ENCODE measurements at regions not wholly inside any gene's neighbourhood (a gene's known extent, or its start where the extent isn't known, plus 50 kb on each side); places are given as distances from the start of the nearest gene placed in this dataset.

GRCh38 chr2:16260041-16260830, 319.9 kb downstream of the MYCN start:
- DNase-seq (ENCODE audit: low read depth, low spot score), result no peak

DNA sequence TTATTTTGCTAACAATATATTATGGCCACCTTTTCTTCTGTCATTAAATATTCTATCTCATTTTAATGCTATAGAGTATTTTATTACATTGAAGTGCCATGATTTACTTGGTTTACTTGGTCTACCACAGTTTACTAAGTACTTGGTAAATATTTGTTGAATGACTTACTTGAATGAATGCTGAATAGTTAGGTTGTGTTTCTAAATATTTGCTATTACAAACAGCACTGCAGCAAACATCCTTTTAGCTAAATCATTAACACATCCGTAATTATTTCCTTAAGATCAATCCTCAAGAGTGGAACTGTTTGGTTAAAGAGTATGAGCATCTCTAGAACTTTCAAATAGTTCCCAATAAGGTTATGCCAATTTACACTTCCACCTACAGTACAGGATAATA, 318.7 kb downstream of the MYCN start:
- DNase-seq (ENCODE audit: low read depth, low spot score), result no peak

GRCh38 chr2:16258350-16258749, 318.0 kb downstream of the MYCN start:
- no peak for DNase-seq (ENCODE audit: low read depth, low spot score)

DNA sequence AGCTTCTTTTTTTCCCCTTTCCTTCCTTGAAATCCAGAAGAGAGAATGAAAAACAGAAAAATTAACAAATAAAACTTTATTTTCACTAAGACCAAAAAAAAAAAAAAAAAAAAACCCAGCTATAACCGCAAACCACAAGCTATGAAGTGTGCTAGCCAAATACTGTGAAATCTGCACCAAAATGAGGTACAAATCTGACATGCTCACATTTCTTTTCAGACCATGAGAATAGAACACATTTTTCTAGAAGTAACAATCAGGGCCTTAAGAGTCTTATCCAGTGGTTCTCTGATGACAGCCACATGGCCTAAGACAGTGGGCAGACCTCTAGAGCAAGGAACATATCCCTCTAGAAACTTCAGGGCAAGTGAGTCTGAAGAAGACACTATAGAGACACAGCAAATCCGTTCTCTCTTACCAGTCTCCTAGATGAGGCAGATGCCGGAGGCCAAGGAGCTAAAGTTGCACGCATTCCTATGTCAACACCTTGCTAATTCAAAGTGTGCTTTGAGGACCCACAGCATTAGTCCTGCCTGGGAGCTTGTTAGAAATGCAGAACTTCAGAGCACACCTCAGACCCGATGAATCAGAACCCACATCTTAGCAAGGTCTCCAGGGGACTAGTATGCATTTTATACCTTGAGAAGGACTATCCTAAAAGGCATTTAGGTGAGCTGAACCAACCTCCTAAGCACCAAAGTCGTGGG, 317.1 kb downstream of the MYCN start:
- DNase-seq (ENCODE audit: low read depth, low spot score), result no peak

DNA sequence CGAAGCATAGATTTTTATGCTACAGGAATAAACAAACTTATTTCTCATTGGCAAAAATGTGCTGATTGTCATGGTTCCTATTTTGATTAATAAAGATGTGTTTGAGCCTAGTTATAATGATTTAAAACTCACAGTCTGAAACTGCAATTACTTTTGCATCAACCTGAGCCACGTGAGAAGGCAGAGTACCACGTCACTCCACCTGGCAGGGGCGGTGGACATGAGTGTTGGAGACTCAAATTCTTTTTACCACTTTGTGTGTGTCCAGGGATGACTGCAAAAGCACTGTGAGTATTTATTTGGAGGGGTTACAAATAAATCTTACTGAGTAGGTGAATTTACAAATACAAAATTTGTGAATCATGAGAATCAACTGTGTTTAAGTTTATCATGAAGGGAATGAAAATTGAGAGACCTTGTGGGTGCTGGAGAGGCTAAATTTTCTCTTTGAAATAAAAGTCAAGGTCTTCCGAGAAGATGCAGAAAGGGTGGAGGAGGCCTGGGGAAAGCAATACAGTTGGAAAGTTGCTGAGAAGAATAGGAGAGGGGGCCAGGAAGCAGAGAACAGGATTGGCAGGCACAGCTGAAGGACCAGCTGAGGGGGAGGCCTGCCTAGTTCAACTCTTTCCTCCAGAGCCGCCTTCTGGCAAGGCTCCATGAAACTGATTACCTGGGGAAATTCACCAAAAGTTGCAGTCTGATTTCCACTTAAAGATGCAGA, 316.4 kb downstream of the MYCN start:
- no peak for DNase-seq (ENCODE audit: low read depth, low spot score)

- no peak for DNase-seq (ENCODE audit: low read depth, low spot score)
Observed at GRCh38 chr2:16255120-16255519, 314.8 kb downstream of the MYCN start.

- DNase-seq (ENCODE audit: low read depth, low spot score), result no peak
Observed at GRCh38 chr2:16254356-16254965, 314.1 kb downstream of the MYCN start.

- no peak for DNase-seq (ENCODE audit: low read depth, low spot score)
Observed at GRCh38 chr2:16253291-16253690, 312.9 kb downstream of the MYCN start.

- no peak for DNase-seq (ENCODE audit: low read depth, low spot score)
Observed at GRCh38 chr2:16252891-16253290, 312.5 kb downstream of the MYCN start.

DNA sequence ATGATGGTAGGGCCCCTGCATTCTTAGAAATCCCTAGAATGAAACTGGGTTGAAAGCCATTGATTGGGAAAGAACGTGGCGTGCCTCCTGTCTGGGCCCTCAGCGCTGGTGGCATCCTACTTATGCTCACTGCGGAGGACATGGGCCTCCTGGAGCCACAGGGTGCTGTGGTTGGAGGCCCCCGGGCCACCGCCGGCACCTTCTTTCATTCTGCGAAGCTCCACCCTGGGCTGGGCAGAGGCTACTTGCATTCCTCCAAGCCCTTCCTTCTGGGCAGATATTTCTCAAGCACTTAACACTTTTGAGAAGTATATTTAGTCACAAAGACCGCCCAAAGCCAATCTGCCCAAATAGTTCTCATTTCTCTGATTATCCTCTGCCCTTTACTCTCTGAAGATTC, 311.9 kb downstream of the MYCN start:
- DNase-seq (ENCODE audit: low read depth, low spot score), result no peak

DNA sequence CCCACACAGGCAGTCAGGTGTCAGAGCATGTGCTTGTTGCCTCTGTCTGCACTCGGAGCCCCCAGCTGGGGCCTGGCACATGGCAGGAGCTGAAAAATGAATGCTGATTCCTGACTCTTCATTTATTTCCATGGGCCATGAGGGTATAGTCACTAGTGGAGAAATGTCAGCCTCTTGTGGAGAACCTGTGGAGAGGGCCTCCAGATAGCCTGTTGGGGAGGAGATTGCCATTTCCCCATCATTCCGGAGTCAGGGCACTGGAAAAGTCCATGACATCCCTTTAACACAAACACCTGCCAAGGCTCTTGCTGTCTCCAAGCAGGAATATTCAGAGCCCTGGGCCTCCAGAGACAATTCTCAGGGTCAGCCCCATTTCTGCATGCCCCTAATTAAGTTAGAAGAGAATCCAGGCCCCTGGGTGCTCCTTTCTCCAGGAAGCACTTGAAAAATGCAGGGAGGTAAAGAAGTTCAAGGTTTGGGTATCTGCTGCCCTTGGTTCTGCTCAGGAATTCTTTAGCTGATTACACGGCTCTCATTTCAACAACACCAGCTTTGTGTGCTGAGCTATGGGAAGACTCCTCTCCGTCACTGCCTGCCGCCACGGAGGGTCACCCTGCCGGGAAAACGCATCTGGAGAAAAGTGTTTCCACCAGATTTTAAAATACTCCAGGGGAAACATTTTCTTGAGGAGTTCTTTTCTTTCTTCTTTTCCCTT, 311.3 kb downstream of the MYCN start:
- DNase-seq (ENCODE audit: low read depth, low spot score), result no peak

DNA sequence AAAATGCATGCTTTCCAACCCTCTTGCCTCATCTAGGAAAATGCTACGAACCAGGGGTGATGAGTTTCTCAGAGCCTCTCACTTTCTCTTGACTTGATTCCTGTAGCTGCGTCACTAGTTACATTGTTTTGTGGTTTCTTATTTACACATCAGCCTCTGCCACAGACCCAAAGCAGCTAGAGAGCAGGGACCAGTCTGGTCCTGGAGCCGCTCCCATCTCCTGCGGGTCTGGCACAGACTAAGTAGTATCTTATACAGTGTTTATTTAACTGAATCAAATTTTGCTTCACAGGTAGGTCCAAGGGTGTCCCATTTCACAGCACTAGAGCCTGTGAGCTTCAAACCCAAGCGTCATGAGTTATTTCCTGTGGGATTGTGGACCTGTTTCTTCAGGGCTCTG, 310.5 kb downstream of the MYCN start:
- no peak for DNase-seq (ENCODE audit: low read depth, low spot score)

DNA sequence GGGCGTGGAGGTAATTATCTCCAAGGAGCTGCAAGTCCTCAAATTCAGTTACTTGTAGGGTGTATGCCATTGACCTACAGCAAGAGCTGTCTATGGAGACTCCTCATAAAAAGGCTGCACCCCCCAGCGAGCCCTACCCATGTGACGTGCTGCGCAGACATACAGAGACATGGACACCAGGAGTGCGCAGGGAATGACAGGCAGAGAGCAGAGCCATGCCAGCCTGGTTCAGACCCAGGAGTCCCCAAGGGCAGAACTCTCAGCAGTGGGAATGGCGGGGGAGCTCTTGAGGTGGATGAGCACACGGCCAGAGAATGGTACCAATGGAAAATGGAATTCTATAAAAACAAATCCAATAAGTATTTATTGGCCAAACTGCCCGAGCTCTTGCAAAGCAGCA, 310.1 kb downstream of the MYCN start:
- DNase-seq (ENCODE audit: low read depth, low spot score), result no peak

- no peak for DNase-seq (ENCODE audit: low read depth, low spot score)
Observed at GRCh38 chr2:16250056-16250425, 309.7 kb downstream of the MYCN start.

DNA sequence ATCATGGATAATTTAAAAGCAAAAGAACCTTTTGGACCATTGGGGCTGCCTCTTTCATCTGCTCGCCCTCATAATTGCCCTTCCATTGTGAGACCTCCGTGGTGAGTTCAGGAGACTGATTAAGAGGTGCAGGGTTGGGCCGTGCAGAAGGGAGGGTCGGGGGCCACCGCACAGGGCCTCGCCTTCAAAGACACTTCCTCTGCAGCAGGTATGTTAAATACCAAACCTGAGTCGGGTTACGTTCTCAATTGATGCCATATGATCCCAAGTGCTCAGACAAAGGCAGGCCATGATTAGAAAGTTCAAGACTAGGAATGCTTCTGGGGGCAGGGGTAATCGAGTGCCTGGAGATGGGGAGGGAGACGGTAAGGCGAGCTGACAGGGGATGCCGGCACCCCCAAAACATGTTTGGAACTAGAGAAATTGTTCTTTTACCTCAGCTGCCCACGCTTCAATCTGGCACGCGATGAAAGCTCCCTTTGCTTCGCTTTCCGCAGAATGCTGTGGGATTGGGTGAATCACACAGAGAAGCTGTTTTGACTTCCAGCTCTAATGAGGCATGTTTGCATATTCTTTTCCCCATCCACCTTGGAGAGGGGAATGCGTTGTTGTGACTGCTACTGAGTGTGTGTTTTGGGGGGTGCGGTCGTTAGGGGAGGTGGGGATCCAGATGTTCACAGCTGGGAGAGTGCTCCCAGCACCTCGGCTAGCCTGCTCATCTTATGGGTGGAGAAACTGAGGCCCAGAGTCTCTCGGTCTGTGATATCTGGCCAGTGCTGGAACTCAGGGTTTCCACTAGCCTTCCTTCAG, 309.1 kb downstream of the MYCN start:
- DNase-seq (ENCODE audit: low read depth, low spot score), result no peak

- DNase-seq (ENCODE audit: low read depth, low spot score), result no peak
Observed at GRCh38 chr2:16248571-16249105, 308.3 kb downstream of the MYCN start.

- DNase-seq (ENCODE audit: low read depth, low spot score), result no peak
Observed at GRCh38 chr2:16247326-16248122, 307.2 kb downstream of the MYCN start.

- no peak for DNase-seq (ENCODE audit: low read depth, low spot score)
Observed at GRCh38 chr2:16246911-16247310, 306.6 kb downstream of the MYCN start.

GRCh38 chr2:16246281-16246850, 306.0 kb downstream of the MYCN start:
- no peak for DNase-seq (ENCODE audit: low read depth, low spot score)

All from activated naive CD8-positive, alpha-beta T cell treated with anti-CD3 and anti-CD28 coated beads, Interleukin-2, amount 50 U/mL, for 16 hours (primary cell).